Astrocyte of the spinal cord (primary cell): ENCODE measurements at regions not wholly inside any gene's neighbourhood (a gene's known extent, or its start where the extent isn't known, plus 50 kb on each side); places are given as distances from the start of the nearest gene placed in this dataset.
"Not testable (repeated sequence)": the region's sequence is repeated elsewhere in the genome, so short reads cannot be mapped to it uniquely, and the experiment has no call there.

Experiments used
- DNase-seq: peaks from one replicate; pipeline ENCODE4 v3.0.0; 2011; ENCODE audit warnings: low read depth, low spot score
- H3K4me3 ChIP-seq: 2 replicates; pipeline ENCODE4 v1.5.1; 2011; ENCODE audit warnings: low read depth, mild to moderate bottlenecking, low read length, moderate library complexity
- CTCF ChIP-seq: IDR thresholded peaks from 2 replicates; pipeline ENCODE4 v1.5.1; 2012; ENCODE audit warnings: low read depth, mild to moderate bottlenecking, low read length, inconsistent platforms
- in situ Hi-C: cut with HindIII; loops from 2 replicates; pipeline ENCODE4 v1.10.0; 2017; ENCODE audit warnings: low sequenced_read_pairs

DNA sequence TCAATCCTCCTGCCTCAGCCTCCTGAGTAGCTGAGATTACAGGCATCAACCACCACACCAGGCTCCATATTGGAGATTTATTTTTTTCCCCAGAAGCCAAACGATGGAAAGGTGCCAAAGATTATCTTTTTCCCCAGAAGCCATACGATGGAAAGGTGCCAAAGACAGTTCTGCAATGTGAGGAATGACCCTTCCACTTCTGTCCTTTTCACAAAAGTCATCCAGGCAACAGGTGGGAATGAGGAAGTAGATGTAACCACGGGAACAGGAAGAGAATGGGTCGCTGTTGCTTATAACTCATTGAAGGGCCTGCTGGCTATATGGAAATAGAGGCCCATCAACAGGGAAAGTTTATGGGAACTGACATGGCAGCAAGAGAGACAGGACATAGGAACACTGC lies 233.7 kb upstream of the MSX2 start:
- H3K4me3 ChIP-seq: no peak overlapping the region
- in situ Hi-C loops: no loop called here
- no peak for DNase-seq
- no peak for TF ChIP-seq CTCF

GRCh38 chr5:174491265-174491664 lies 233.1 kb upstream of the MSX2 start:
- in situ Hi-C loops: no loop called here
- DNase-seq: no peak
- no peak for TF ChIP-seq CTCF
- no peak overlapping the region for H3K4me3 ChIP-seq

DNA sequence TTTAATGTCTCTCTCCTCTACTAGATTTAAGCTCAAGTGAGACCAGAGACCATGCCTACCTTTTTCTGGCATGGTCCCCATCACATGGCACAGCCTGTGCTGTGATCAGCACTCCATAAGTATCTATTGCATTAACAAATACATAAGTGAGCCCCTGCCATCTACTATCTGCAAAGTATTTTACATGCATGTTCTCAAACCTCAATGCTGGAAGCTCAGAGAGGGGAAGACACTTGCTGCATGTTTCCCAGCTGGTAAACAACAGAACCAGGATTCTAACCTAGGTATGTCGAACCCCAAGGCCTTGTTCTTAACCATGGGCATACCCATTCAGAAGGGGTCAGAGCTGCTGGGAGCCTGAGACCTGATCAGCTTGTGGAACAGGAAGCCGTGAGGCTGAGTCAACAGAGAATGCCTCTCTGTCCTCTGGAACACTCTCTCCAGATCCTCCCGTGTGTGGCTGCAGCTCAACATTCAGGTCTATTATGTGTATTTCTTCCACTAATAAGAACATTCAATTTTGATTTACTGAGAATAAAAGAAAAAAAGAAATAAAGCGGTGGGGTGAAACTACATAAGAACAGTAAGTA lies 232.5 kb upstream of the MSX2 start:
- in situ Hi-C loops: no loop called here
- DNase-seq: no peak
- no peak for TF ChIP-seq CTCF
- no peak overlapping the region for H3K4me3 ChIP-seq

GRCh38 chr5:174493530-174493929 lies 230.9 kb upstream of the MSX2 start:
- TF ChIP-seq CTCF: no peak
- in situ Hi-C loops: no loop called here
- DNase-seq: no peak
- H3K4me3 ChIP-seq: no peak overlapping the region

- H3K4me3 ChIP-seq, in situ Hi-C loops, DNase-seq: not testable (repeated sequence)
Measured at GRCh38 chr5:174497939-174498338, 226.4 kb upstream of the MSX2 start.

DNA sequence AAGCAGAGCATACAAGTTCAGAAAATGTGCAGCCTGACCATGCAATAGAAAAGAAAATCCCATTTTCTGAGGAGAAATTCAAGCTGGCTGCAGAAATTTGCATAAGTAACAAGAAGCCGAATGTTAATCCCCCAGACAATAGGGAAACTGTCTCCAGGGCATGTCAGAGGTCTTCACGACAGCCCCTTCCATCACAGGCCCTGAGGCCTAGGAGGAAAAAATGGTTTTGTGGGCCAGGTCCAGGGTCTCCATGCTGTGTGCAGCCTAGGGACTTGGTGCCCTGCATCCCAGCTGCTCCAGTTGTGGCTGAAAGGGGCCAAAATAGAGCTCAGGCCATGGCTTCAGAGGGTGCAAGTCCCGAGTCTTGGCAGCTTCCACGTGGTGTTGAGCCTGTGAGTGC lies 225.8 kb upstream of the MSX2 start:
- H3K4me3 ChIP-seq, DNase-seq, in situ Hi-C loops: not testable (repeated sequence)

GRCh38 chr5:174500636-174501035 lies 223.7 kb upstream of the MSX2 start:
- no peak for DNase-seq
- H3K4me3 ChIP-seq: no peak overlapping the region
- TF ChIP-seq CTCF: no peak
- in situ Hi-C loops: no loop called here

- H3K4me3 ChIP-seq: no peak overlapping the region
- TF ChIP-seq CTCF: no peak
- DNase-seq: no peak
- in situ Hi-C loops: no loop called here
Measured at GRCh38 chr5:174501461-174502069, 222.8 kb upstream of the MSX2 start.
